ENCODE measurements at regions not wholly inside any gene's neighbourhood (a gene's known extent, or its start where the extent isn't known, plus 50 kb on each side); places are given as distances from the start of the nearest gene placed in this dataset.

GRCh38 chr6:159481897-159482296, 211.1 kb downstream of the SOD2 start:
- TF ChIP-seq, protein P1, sequence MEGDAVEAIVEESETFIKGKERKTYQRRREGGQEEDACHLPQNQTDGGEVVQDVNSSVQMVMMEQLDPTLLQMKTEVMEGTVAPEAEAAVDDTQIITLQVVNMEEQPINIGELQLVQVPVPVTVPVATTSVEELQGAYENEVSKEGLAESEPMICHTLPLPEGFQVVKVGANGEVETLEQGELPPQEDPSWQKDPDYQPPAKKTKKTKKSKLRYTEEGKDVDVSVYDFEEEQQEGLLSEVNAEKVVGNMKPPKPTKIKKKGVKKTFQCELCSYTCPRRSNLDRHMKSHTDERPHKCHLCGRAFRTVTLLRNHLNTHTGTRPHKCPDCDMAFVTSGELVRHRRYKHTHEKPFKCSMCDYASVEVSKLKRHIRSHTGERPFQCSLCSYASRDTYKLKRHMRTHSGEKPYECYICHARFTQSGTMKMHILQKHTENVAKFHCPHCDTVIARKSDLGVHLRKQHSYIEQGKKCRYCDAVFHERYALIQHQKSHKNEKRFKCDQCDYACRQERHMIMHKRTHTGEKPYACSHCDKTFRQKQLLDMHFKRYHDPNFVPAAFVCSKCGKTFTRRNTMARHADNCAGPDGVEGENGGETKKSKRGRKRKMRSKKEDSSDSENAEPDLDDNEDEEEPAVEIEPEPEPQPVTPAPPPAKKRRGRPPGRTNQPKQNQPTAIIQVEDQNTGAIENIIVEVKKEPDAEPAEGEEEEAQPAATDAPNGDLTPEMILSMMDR (IDR thresholded peaks at IDR 0.05; ENCODE audit: low read length), result no peak
- TF ChIP-seq EZH2 (IDR thresholded peaks at IDR 0.05; ENCODE audit: borderline replicate concordance, low read length), result no peak
